Stimulated activated CD8-positive, alpha-beta memory T cell treated with anti-CD3 and anti-CD28 coated beads, Interleukin-15, amount 100 ng/mL, for 48 hours (primary cell): ENCODE measurements at regions not wholly inside any gene's neighbourhood (a gene's known extent, or its start where the extent isn't known, plus 50 kb on each side); places are given as distances from the start of the nearest gene placed in this dataset.
"Not testable (repeated sequence)": the region's sequence is repeated elsewhere in the genome, so short reads cannot be mapped to it uniquely, and the experiment has no call there.

Experiments used
- DNase-seq, 2 donors: peaks; one replicate each; pipeline ENCODE4 v3.0.0-alpha.2; 2020; ENCODE audit warnings: low read depth in 2 of 2

- DNase-seq: no peak
Observed at GRCh38 chr6:40689185-40689584, 102.0 kb upstream of the LRFN2 start.

- no peak for DNase-seq
Observed at GRCh38 chr6:40688214-40688761, 101.1 kb upstream of the LRFN2 start.

GRCh38 chr6:40685862-40686261 is 98.7 kb upstream of the LRFN2 start:
- no peak for DNase-seq

- DNase-seq: no peak
Observed at GRCh38 chr6:40681622-40682021, 94.5 kb upstream of the LRFN2 start.

GRCh38 chr6:40678941-40679340 is 91.8 kb upstream of the LRFN2 start:
- no peak for DNase-seq

GRCh38 chr6:40674170-40674569 is 87.0 kb upstream of the LRFN2 start:
- DNase-seq: no peak

- no peak for DNase-seq
Observed at GRCh38 chr6:40672087-40672486, 84.9 kb upstream of the LRFN2 start.

- no peak for DNase-seq
Observed at GRCh38 chr6:40671694-40672050, 84.5 kb upstream of the LRFN2 start.

GRCh38 chr6:40671001-40671693 is 84.0 kb upstream of the LRFN2 start:
- DNase-seq: no peak

GRCh38 chr6:40669343-40669742 is 82.2 kb upstream of the LRFN2 start:
- no peak for DNase-seq

- no peak for DNase-seq
Observed at GRCh38 chr6:40668203-40668602, 81.0 kb upstream of the LRFN2 start.

GRCh38 chr6:40666530-40666929 is 79.4 kb upstream of the LRFN2 start:
- no peak for DNase-seq

- DNase-seq: no peak
Observed at GRCh38 chr6:40661726-40662125, 74.6 kb upstream of the LRFN2 start.

- DNase-seq: not testable (repeated sequence)
Observed at GRCh38 chr6:40656772-40657171, 69.6 kb upstream of the LRFN2 start.

GRCh38 chr6:40654828-40655227 is 67.7 kb upstream of the LRFN2 start:
- no peak for DNase-seq

- DNase-seq: no peak
Observed at GRCh38 chr6:40645043-40645442, 57.9 kb upstream of the LRFN2 start.

- no peak for DNase-seq
Observed at GRCh38 chr6:40642837-40643236, 55.7 kb upstream of the LRFN2 start.

GRCh38 chr6:40642190-40642589 is 55.0 kb upstream of the LRFN2 start:
- DNase-seq: no peak

- DNase-seq: no peak
Observed at GRCh38 chr6:40640599-40641227, 53.5 kb upstream of the LRFN2 start.
